HG03521 (cell line): ENCODE measurements at regions not wholly inside any gene's neighbourhood (a gene's known extent, or its start where the extent isn't known, plus 50 kb on each side); places are given as distances from the start of the nearest gene placed in this dataset.
A peak's percentile ranks its signal among the peaks of the same experiment; 100 is the strongest.

Source experiments
- ATAC-seq: cut with Tn5 transposase; IDR thresholded peaks from one replicate; pipeline ENCODE4 v1.9.1; 2021; ENCODE audit warnings: mild to moderate bottlenecking, moderate library complexity; ENCODE audit not compliant: unreplicated experiment

GRCh38 chr6:104575536-104575935, 284.2 kb downstream of the HACE1 start:
- no peak for ATAC-seq

- no peak for ATAC-seq
These were observed 285.5 kb downstream of the HACE1 start for GRCh38 chr6:104574135-104574750.

- no peak for ATAC-seq
These were observed 286.4 kb downstream of the HACE1 start for GRCh38 chr6:104573350-104573749.

GRCh38 chr6:104572901-104573300, 286.8 kb downstream of the HACE1 start:
- ATAC-seq = no peak

GRCh38 chr6:104566411-104566810, 293.3 kb downstream of the HACE1 start:
- no peak for ATAC-seq

- ATAC-seq = no peak
These were observed 296.4 kb downstream of the HACE1 start for GRCh38 chr6:104563306-104563705.

- ATAC-seq = no peak
These were observed 300.1 kb downstream of the HACE1 start for GRCh38 chr6:104559435-104560202.

- ATAC-seq = no peak
These were observed 301.0 kb downstream of the HACE1 start for GRCh38 chr6:104558746-104559145.

GRCh38 chr6:104548297-104548696, 311.4 kb downstream of the HACE1 start:
- ATAC-seq = no peak

- no peak for ATAC-seq
These were observed 318.3 kb downstream of the HACE1 start for GRCh38 chr6:104541411-104541810.

- no peak for ATAC-seq
These were observed 319.0 kb downstream of the HACE1 start for GRCh38 chr6:104540743-104541142.

- no peak for ATAC-seq
These were observed 320.5 kb downstream of the HACE1 start for GRCh38 chr6:104539173-104539572.

GRCh38 chr6:104537872-104538271, 321.8 kb downstream of the HACE1 start:
- no peak for ATAC-seq

GRCh38 chr6:104537180-104537579, 322.5 kb downstream of the HACE1 start:
- ATAC-seq = no peak

- no peak for ATAC-seq
These were observed 327.3 kb downstream of the HACE1 start for GRCh38 chr6:104532462-104532861.

- no peak for ATAC-seq
These were observed 328.1 kb downstream of the HACE1 start for GRCh38 chr6:104531646-104532045.

GRCh38 chr6:104527761-104528415, 331.8 kb downstream of the HACE1 start:
- ATAC-seq = no peak

- no peak for ATAC-seq
These were observed 332.4 kb downstream of the HACE1 start for GRCh38 chr6:104527311-104527710.

- no peak for ATAC-seq
These were observed 333.3 kb downstream of the HACE1 start for GRCh38 chr6:104526376-104526775.

GRCh38 chr6:104525677-104526322, 333.9 kb downstream of the HACE1 start:
- ATAC-seq = peak; percentile 97

GRCh38 chr6:104522533-104522932, 337.2 kb downstream of the HACE1 start:
- no peak for ATAC-seq

- no peak for ATAC-seq
These were observed 338.5 kb downstream of the HACE1 start for GRCh38 chr6:104521176-104521575.
